ENCODE measurements at regions not wholly inside any gene's neighbourhood (a gene's known extent, or its start where the extent isn't known, plus 50 kb on each side); places are given as distances from the start of the nearest gene placed in this dataset.

DNA sequence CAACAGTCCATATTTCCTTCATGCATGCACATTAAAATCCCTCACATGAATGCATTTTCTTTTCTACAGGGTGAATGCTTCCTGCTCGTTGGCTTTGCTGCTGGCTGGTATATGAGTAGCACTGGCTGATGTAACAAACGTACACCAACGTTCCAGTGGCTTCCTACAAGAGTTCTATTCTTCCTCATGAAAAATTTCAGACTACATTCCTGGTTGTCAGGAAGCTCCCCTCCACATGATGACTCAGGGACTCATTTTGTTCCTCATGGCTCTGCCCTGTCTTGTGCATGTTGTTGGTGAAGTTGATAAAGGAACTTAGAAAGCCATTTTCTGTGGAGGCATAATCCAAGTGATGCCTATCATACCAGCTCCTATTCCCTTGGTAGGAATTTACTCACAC is 470.7 kb upstream of the KLF6 start:
- no peaks in the 10 kb centered on the region for H3K27me3 ChIP-seq
- intact Hi-C loops (cut with DNase I) = no loop called here
- TF ChIP-seq POLR2A (IDR thresholded peaks at IDR 0.05) = no peak
- TF ChIP-seq, protein P1, sequence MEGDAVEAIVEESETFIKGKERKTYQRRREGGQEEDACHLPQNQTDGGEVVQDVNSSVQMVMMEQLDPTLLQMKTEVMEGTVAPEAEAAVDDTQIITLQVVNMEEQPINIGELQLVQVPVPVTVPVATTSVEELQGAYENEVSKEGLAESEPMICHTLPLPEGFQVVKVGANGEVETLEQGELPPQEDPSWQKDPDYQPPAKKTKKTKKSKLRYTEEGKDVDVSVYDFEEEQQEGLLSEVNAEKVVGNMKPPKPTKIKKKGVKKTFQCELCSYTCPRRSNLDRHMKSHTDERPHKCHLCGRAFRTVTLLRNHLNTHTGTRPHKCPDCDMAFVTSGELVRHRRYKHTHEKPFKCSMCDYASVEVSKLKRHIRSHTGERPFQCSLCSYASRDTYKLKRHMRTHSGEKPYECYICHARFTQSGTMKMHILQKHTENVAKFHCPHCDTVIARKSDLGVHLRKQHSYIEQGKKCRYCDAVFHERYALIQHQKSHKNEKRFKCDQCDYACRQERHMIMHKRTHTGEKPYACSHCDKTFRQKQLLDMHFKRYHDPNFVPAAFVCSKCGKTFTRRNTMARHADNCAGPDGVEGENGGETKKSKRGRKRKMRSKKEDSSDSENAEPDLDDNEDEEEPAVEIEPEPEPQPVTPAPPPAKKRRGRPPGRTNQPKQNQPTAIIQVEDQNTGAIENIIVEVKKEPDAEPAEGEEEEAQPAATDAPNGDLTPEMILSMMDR (IDR thresholded peaks at IDR 0.05) = no peak
- no peak for TF ChIP-seq EP300 (IDR thresholded peaks at IDR 0.05)
- TF ChIP-seq POLR2AphosphoS5 (IDR thresholded peaks at IDR 0.05) = no peak
- DNase-seq = no peak
- H3K9me3 ChIP-seq = no peaks in the 10 kb centered on the region
- no peak overlapping the region for H3K27ac ChIP-seq
- WGBS, 2 donors = 87 to 90% methylated on average over 3 of the region's 3 CpGs
- H3K4me3 ChIP-seq = no peak overlapping the region
- H3K36me3 ChIP-seq = no peaks in the 10 kb centered on the region
- peaks cover 0 to 24% (median 18%) of the 10 kb centered on the region in 4 donors for H3K4me1 ChIP-seq

DNA sequence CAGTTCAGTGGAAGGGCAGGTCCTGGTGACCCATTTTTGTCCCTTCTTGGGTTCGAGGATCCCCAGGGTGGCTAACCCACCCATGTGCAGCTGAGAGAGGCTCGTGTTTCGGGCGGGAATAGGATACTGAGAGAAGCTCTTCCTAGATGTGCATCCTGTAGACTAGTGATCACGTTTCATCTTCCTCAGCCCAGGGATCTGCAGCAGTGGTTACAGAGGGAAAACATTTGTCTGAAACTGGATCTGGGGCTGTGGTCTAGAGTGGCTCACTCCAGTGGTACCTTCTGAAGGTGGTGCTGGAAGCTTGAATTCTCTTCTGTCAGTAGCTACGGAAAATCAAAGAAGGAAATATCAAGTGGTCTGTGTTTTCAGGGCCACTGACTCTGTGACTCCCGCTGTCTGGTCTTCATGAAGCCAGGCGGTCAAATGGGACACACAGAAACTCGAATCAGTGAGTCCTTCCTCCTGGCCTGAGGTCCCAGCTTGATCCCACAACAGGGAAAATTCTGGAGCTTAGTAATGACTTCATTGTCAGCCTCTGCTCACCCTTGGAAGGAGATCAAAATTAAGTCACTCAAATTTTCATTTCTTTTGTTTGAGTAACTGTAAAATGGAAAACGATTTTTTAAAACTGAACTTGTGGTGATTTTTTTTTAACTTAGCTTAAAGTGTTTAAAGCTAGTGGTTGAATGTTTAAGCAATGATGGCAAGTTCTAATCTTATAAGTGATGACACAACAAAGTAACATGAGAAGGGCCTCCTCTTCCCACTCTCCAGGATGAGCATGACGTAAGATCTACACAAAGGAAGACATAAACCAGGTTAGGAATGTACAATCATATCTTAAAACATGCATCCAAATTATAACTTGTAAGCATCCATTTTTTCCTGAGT is 469.3 kb upstream of the KLF6 start:
- TF ChIP-seq, protein P1 (IDR thresholded peaks at IDR 0.05) = no peak
- TF ChIP-seq POLR2A (IDR thresholded peaks at IDR 0.05) = no peak
- peak in 1 of 4 donors; percentile 51 for TF ChIP-seq POLR2AphosphoS5 (IDR thresholded peaks at IDR 0.05)
- 89 to 90% methylated on average over 11 of the region's 11 CpGs for WGBS, 2 donors
- no peak for DNase-seq

DNA sequence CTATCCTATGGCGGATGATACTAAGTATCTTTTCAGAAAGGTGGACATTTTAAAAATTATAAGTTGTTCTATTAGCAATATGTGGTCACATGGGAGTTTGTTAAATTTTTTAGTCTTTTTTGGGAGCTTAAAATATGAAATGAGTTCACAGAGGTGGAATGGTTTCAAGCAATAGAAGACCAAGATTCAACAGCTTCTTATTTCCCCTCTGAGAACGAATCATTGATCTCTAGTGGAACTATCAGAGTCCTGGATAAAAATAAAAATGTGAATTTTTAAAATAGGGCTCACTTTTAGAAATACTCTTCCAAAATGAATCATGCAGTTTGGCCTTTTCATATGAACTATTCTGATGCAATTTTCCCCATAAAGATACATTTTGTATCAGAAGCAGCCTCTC is 467.7 kb upstream of the KLF6 start:
- intact Hi-C loops (cut with DNase I) = no loop called here
- Histone ChIP-seq H3K9me3 (no peaks in the 10 kb centered on the region), H3K4me3 (no peak overlapping the region), H3K4me1 (no peaks in the 10 kb centered on the region), H3K36me3 (no peaks in the 10 kb centered on the region), H3K27ac (no peak overlapping the region), H3K27me3 (no peaks in the 10 kb centered on the region)
- 93 to 94% methylated on average over 2 of the region's 2 CpGs for WGBS, 2 donors
- DNase-seq = no peak
- TF ChIP-seq EP300 (IDR thresholded peaks at IDR 0.05) (no peak), POLR2AphosphoS5 (IDR thresholded peaks at IDR 0.05) (no peak), POLR2A (IDR thresholded peaks at IDR 0.05) (no peak)
- TF ChIP-seq, protein P1 (IDR thresholded peaks at IDR 0.05) = no peak

More for the DNA sequence above, 469.3 kb upstream of the KLF6 start:
- Histone ChIP-seq H3K27ac (peak overlapping the region in 3 of 4 donors; percentile 15 to 58 (median 51)), H3K27me3 (no peaks in the 10 kb centered on the region), H3K4me1 (peaks cover 0 to 10% (median 4%) of the 10 kb centered on the region in 4 donors), H3K36me3 (no peaks in the 10 kb centered on the region), H3K9me3 (no peaks in the 10 kb centered on the region), H3K4me3 (no peak overlapping the region)
- intact Hi-C loops (cut with DNase I) = no loop called here

DNA sequence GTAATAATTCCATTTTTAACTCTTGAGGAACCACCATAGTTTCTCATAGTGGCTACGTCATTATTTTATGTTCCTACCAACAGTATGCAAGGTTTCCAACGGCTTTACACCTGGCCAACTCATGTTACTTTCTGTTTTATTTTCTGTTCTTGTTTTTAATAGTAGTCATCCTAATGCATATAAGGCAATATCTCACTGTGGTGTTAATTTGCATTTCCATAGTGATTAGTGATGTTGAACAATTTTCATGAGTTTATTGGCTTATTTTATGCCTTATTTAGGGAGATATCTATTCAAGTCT is 465.5 kb upstream of the KLF6 start:
- no peak overlapping the region for H3K27ac ChIP-seq
- intact Hi-C loops (cut with DNase I) = no loop called here

More for the DNA sequence above, 465.5 kb upstream of the KLF6 start:
- no peak overlapping the region for H3K4me3 ChIP-seq
- TF ChIP-seq POLR2AphosphoS5 (IDR thresholded peaks at IDR 0.05) = no peak
- no peak for TF ChIP-seq EP300 (IDR thresholded peaks at IDR 0.05)
- TF ChIP-seq, protein P1 (IDR thresholded peaks at IDR 0.05) = no peak
- no peak for TF ChIP-seq POLR2A (IDR thresholded peaks at IDR 0.05)
- no peak for DNase-seq
- peaks cover 0 to 19% (median 10%) of the 10 kb centered on the region in 4 donors for H3K4me1 ChIP-seq
- H3K27me3 ChIP-seq = no peaks in the 10 kb centered on the region
- no peaks in the 10 kb centered on the region for H3K9me3 ChIP-seq
- WGBS, 2 donors = 65 to 85% methylated on average over 2 of the region's 2 CpGs
- no peaks in the 10 kb centered on the region for H3K36me3 ChIP-seq

Measured in sigmoid colon (tissue), 6 donors.